HEK293 (cell line): ENCODE measurements at regions not wholly inside any gene's neighbourhood (a gene's known extent, or its start where the extent isn't known, plus 50 kb on each side); places are given as distances from the start of the nearest gene placed in this dataset.

Experiments used
- CTCF ChIA-PET: fragments of 350-600 bp; formaldehyde crosslinking; extraction: SDS; loops from one replicate; lab custom pipeline; 2021; ENCODE audit warnings: antibody characterized with exemption; lab: Yijun Ruan, JAX
- POLR2A ChIA-PET: fragments of 300-600 bp; formaldehyde crosslinking; extraction: SDS; loops from one replicate; lab custom pipeline; 2020; ENCODE audit warnings: antibody characterized with exemption, inconsistent platforms; lab: Yijun Ruan, JAX
- H3K27ac ChIP-seq: fragments of 200-500 bp; sonication (Bioruptor generic); 2 replicates; pipeline ENCODE4 v1.5.1; 2014; ENCODE audit warnings: low read depth, low read length, control low read depth, inconsistent platforms; ENCODE audit errors: extremely low read depth
- H3K36me3 ChIP-seq, 2 experiments: fragments of 200-500 bp in 1 of 2; sonication (Bioruptor generic) in 1 of 2; 1 replicate in 1 of 2; 2 replicates in 1 of 2; pipeline ENCODE4 v1.5.1; 2014 to 2017; ENCODE audit warnings: inconsistent platforms in 2 of 2, low read length in 2 of 2; ENCODE audit not compliant: control insufficient read depth in 2 of 2, insufficient read depth in 1 of 2
- H3K4me1 ChIP-seq: fragments of 200-500 bp; sonication (Bioruptor generic); 2 replicates; pipeline ENCODE4 v1.5.1; 2014; ENCODE audit warnings: mild to moderate bottlenecking, low read length, inconsistent platforms; ENCODE audit not compliant: control insufficient read depth, insufficient read depth
- H3K4me3 ChIP-seq: 2 replicates; pipeline ENCODE4 v1.5.1; 2011; ENCODE audit warnings: low read depth, mild to moderate bottlenecking, control low read depth, low read length, moderate library complexity
- H3K9me3 ChIP-seq: fragments of 200-500 bp; sonication (Bioruptor generic); 2 replicates; pipeline ENCODE4 v1.5.1; 2014; ENCODE audit warnings: low read depth, low read length, inconsistent platforms; ENCODE audit not compliant: control insufficient read depth, insufficient read depth
- BCL11B ChIP-seq: fragments of 450-650 bp; formaldehyde crosslinking; IDR thresholded peaks from 2 replicates; pipeline ENCODE4 v1.5.1; 2016; ENCODE audit warnings: low read depth, missing biosample characterization, missing genetic modification characterization
- INSM2 ChIP-seq: fragments of 450-650 bp; formaldehyde crosslinking; IDR thresholded peaks from 2 replicates; pipeline ENCODE4 v1.5.1; 2016; ENCODE audit warnings: missing biosample characterization, missing genetic modification characterization
- PATZ1 ChIP-seq: fragments of 450-650 bp; formaldehyde crosslinking; IDR thresholded peaks from 2 replicates; pipeline ENCODE4 v1.5.1; 2016; ENCODE audit warnings: missing biosample characterization, missing genetic modification characterization
- SETDB1 ChIP-seq: IDR thresholded peaks from one replicate; pipeline ENCODE4 v1.6.1; 2017; ENCODE audit warnings: mild to moderate bottlenecking, low read length, moderate library complexity, mixed read lengths; ENCODE audit not compliant: insufficient read length
- ZFP41 ChIP-seq: fragments of 450-650 bp; formaldehyde crosslinking; IDR thresholded peaks from 2 replicates; pipeline ENCODE4 v1.5.1; 2016; ENCODE audit warnings: missing biosample characterization, missing genetic modification characterization, borderline replicate concordance
- ZNF223 ChIP-seq: fragments of 450-650 bp; formaldehyde crosslinking; IDR thresholded peaks from 2 replicates; pipeline ENCODE4 v1.5.1; 2016; ENCODE audit warnings: missing biosample characterization, missing genetic modification characterization
- ZNF280D ChIP-seq: fragments of 450-650 bp; formaldehyde crosslinking; IDR thresholded peaks from 2 replicates; pipeline ENCODE4 v1.5.1; 2016; ENCODE audit warnings: missing biosample characterization, missing genetic modification characterization
- ZNF311 ChIP-seq: fragments of 450-650 bp; formaldehyde crosslinking; IDR thresholded peaks from 2 replicates; pipeline ENCODE4 v1.5.1; 2017; ENCODE audit warnings: missing biosample characterization, missing genetic modification characterization, borderline replicate concordance
- ZNF391 ChIP-seq: fragments of 450-650 bp; formaldehyde crosslinking; IDR thresholded peaks from 2 replicates; pipeline ENCODE4 v1.5.1; 2016; ENCODE audit warnings: low read depth, missing biosample characterization, missing genetic modification characterization, borderline replicate concordance
- ZNF398 ChIP-seq: fragments of 450-650 bp; formaldehyde crosslinking; IDR thresholded peaks from 2 replicates; pipeline ENCODE4 v1.5.1; 2017; ENCODE audit warnings: missing biosample characterization, missing genetic modification characterization
- ZNF560 ChIP-seq: fragments of 450-650 bp; formaldehyde crosslinking; IDR thresholded peaks from 2 replicates; pipeline ENCODE4 v1.5.1; 2017; ENCODE audit warnings: missing biosample characterization, missing genetic modification characterization, borderline replicate concordance
- ZNF580 ChIP-seq: fragments of 450-650 bp; formaldehyde crosslinking; IDR thresholded peaks from 2 replicates; pipeline ENCODE4 v1.5.1; 2016; ENCODE audit warnings: missing biosample characterization, missing genetic modification characterization
- ZNF670 ChIP-seq: fragments of 450-650 bp; formaldehyde crosslinking; IDR thresholded peaks from 2 replicates; pipeline ENCODE4 v1.5.1; 2016; ENCODE audit warnings: missing biosample characterization, missing genetic modification characterization, low read depth
- ZNF701 ChIP-seq: fragments of 450-650 bp; formaldehyde crosslinking; IDR thresholded peaks from 2 replicates; pipeline ENCODE4 v1.5.1; 2016; ENCODE audit warnings: missing biosample characterization, missing genetic modification characterization
- ZNF791 ChIP-seq: fragments of 450-650 bp; formaldehyde crosslinking; IDR thresholded peaks from 2 replicates; pipeline ENCODE4 v1.5.1; 2016; ENCODE audit warnings: missing biosample characterization, missing genetic modification characterization
- ZSCAN4 ChIP-seq: fragments of 450-650 bp; formaldehyde crosslinking; IDR thresholded peaks from 2 replicates; pipeline ENCODE4 v1.5.1; 2017; ENCODE audit warnings: missing biosample characterization, missing genetic modification characterization

- Histone ChIP-seq H3K27ac (no peak overlapping the region), H3K4me3 (no peak overlapping the region), H3K9me3 (no peaks in the 10 kb centered on the region), H3K4me1 (no peaks in the 10 kb centered on the region), H3K36me3 (no peaks in the 10 kb centered on the region)
- ChIA-PET CTCF (no interaction called here), POLR2A (no interaction called here)
- TF ChIP-seq ZNF398 (tag by site-specific recombination) (no peak), BCL11B (tag by site-specific recombination) (no peak), ZNF791 (tag by site-specific recombination) (no peak), ZNF670 (tag by site-specific recombination) (no peak), SETDB1 (no peak), ZNF701 (tag by site-specific recombination) (no peak), ZNF580 (no peak)
Measured at GRCh38 chr1:29497395-29498125, 261.2 kb downstream of the PTPRU start.

- ChIA-PET CTCF (no interaction called here), POLR2A (no interaction called here)
- no peaks in the 10 kb centered on the region for H3K4me1 ChIP-seq
- H3K36me3 ChIP-seq = no peaks in the 10 kb centered on the region
- no peak overlapping the region for H3K27ac ChIP-seq
- H3K4me3 ChIP-seq = no peak overlapping the region
- no peaks in the 10 kb centered on the region for H3K9me3 ChIP-seq
- TF ChIP-seq ZFP41 (tag by site-specific recombination) = no peak
- no peak for TF ChIP-seq ZNF280D
- TF ChIP-seq ZNF560 (tag by site-specific recombination) = no peak
- no peak for TF ChIP-seq ZNF311 (tag by site-specific recombination)
Measured at GRCh38 chr1:29496701-29497100, 260.4 kb downstream of the PTPRU start.

- Histone ChIP-seq H3K4me3 (no peak overlapping the region), H3K9me3 (no peaks in the 10 kb centered on the region), H3K27ac (no peak overlapping the region), H3K4me1 (no peaks in the 10 kb centered on the region), H3K36me3 (no peaks in the 10 kb centered on the region)
- TF ChIP-seq PATZ1 (tag by site-specific recombination) (no peak), ZNF223 (tag by site-specific recombination) (no peak), ZSCAN4 (no peak), INSM2 (tag by site-specific recombination) (no peak), ZNF391 (tag by site-specific recombination) (no peak)
- ChIA-PET POLR2A (no interaction called here), CTCF (interaction anchor here (0.7 kb wide), 1 partner anchor 893 kb away, joined by 7 read pairs; no protein-coding TSS in a partner anchor)
Measured at GRCh38 chr1:29490204-29490934, 254.0 kb downstream of the PTPRU start.
